ENCODE measurements at regions not wholly inside any gene's neighbourhood (a gene's known extent, or its start where the extent isn't known, plus 50 kb on each side); places are given as distances from the start of the nearest gene placed in this dataset.

DNA sequence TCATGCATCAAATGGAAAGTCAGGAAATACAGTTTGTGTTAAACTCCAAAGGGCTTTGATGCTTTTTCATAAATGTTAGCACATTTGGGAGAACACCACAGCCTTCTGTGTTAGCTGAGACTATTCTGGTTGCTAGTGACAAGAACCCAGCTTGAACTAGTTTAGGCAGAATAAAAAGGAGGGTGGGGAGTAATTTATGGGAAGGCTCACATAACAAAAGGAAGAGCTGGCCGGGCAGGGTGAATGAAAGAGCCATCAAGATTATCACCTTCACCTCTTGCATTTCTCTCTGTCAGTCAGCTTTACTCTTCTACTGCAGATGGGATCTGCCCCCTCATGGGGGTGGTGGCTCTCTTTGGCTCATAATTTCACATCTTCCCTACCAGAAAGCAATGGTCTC, 75.4 kb upstream of the VTCN1 start:
- TF ChIP-seq, protein P1, sequence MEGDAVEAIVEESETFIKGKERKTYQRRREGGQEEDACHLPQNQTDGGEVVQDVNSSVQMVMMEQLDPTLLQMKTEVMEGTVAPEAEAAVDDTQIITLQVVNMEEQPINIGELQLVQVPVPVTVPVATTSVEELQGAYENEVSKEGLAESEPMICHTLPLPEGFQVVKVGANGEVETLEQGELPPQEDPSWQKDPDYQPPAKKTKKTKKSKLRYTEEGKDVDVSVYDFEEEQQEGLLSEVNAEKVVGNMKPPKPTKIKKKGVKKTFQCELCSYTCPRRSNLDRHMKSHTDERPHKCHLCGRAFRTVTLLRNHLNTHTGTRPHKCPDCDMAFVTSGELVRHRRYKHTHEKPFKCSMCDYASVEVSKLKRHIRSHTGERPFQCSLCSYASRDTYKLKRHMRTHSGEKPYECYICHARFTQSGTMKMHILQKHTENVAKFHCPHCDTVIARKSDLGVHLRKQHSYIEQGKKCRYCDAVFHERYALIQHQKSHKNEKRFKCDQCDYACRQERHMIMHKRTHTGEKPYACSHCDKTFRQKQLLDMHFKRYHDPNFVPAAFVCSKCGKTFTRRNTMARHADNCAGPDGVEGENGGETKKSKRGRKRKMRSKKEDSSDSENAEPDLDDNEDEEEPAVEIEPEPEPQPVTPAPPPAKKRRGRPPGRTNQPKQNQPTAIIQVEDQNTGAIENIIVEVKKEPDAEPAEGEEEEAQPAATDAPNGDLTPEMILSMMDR (IDR thresholded peaks at IDR 0.05; ENCODE audit: insufficient read depth, low read length, poor library complexity, severe bottlenecking): no peak
- TF ChIP-seq EZH2phosphoT487 (conservative IDR thresholded peaks at IDR 0.05; ENCODE audit: low read length): no peak

All from SU-DHL-6 (cell line).